ENCODE measurements at regions not wholly inside any gene's neighbourhood (a gene's known extent, or its start where the extent isn't known, plus 50 kb on each side); places are given as distances from the start of the nearest gene placed in this dataset.

GRCh38 chr4:34200535-34200934 lies 2043.8 kb downstream of the ARAP2 start:
- Histone ChIP-seq H3K9me3 (ENCODE audit: control insufficient read depth in 1 of 2, insufficient read depth in 1 of 2, low read depth in 1 of 2, low read length in 2 of 2) (no peaks in the 10 kb centered on the region), H3K27ac (ENCODE audit: low read depth, low read length) (no peak overlapping the region), H3K4me3 (replicated peaks in 1 of 2; ENCODE audit: low read depth in 1 of 2, low read length in 2 of 2) (no peak overlapping the region), H3K79me2 (ENCODE audit: insufficient read depth, low read length) (no peaks in the 10 kb centered on the region), H3K9ac (ENCODE audit: low read length) (no peak overlapping the region), H4K20me1 (ENCODE audit: insufficient read depth) (no peaks in the 10 kb centered on the region), H3K36me3 (ENCODE audit: control insufficient read depth in 1 of 2, insufficient read depth in 2 of 2, low read length in 2 of 2) (no peaks in the 10 kb centered on the region), H3K9me2 (ENCODE audit: insufficient read depth) (no peaks in the 10 kb centered on the region), H3K27me3 (ENCODE audit: insufficient read depth, low read length) (no peaks in the 10 kb centered on the region), H2AFZ (ENCODE audit: low read depth, low read length, poor library complexity, severe bottlenecking) (no peak overlapping the region), H3K4me1 (ENCODE audit: control insufficient read depth in 1 of 2, insufficient read depth in 2 of 2, low read length in 2 of 2) (peaks cover 0 to 8% of the 10 kb centered on the region in 2 experiments; a peak in 1 of 4 replicates), H3K4me2 (ENCODE audit: low read length) (no peak overlapping the region)
- intact Hi-C loops (cut with micrococcal nuclease), result no loop called here
- POLR2A ChIA-PET, result no interaction called here
- RAD21 ChIA-PET (ENCODE audit: low non-redundant PET in 1 of 2, low total read pairs in 2 of 2, uncharacterized antibody in 2 of 2, unreplicated experiment in 2 of 2), result no interaction called here
- CTCF ChIA-PET, result no interaction called here
- DNase-seq (ENCODE audit: low read depth, low spot score), result no peak
- ATAC-seq, result no peak
- TF ChIP-seq CBX3 (IDR thresholded peaks at IDR 0.05; ENCODE audit: low read depth), result no peak
- no peak for TF ChIP-seq REST (IDR thresholded peaks at IDR 0.05; ENCODE audit: low read depth)
- no peak for TF ChIP-seq POLR2AphosphoS5 (IDR thresholded peaks at IDR 0.05; ENCODE audit: low read depth, low read length)
- TF ChIP-seq ZFX (IDR thresholded peaks at IDR 0.05), result no peak
- TF ChIP-seq SP1 (IDR thresholded peaks at IDR 0.05; ENCODE audit: low read depth), result no peak
- no peak for TF ChIP-seq EGR1 (IDR thresholded peaks at IDR 0.05; ENCODE audit: low read depth)
- BruUV-seq (replicated peaks), result no TSS peak

GRCh38 chr4:34202154-34202553 lies 2042.2 kb downstream of the ARAP2 start:
- DNase-seq (ENCODE audit: low read depth, low spot score) (no peak), ATAC-seq (peak; percentile 70; the same call in 1 of the 2 replicates)
- ChIA-PET CTCF (no interaction called here), RAD21 (ENCODE audit: low non-redundant PET in 1 of 2, low total read pairs in 2 of 2, uncharacterized antibody in 2 of 2, unreplicated experiment in 2 of 2) (no interaction called here), POLR2A (interaction anchor here (1.5 kb wide), 1 partner anchor 18 kb away, joined by 3 read pairs; no protein-coding TSS in a partner anchor)
- H3K79me2 ChIP-seq (ENCODE audit: insufficient read depth, low read length), result no peaks in the 10 kb centered on the region
- H3K9me3 ChIP-seq (ENCODE audit: control insufficient read depth in 1 of 2, insufficient read depth in 1 of 2, low read depth in 1 of 2, low read length in 2 of 2), result peaks cover 0 to 5% of the 10 kb centered on the region in 2 experiments; a peak in 1 of 4 replicates
- TF ChIP-seq FOSL1 (IDR thresholded peaks at IDR 0.05; ENCODE audit: low read depth) (0 out of 2 replicates have a peak, but pooled peaks have one; percentile 28), ZNF274 (IDR thresholded peaks at IDR 0.05; ENCODE audit: low read depth, low read length) (no peak)
- H2AFZ ChIP-seq (ENCODE audit: low read depth, low read length, poor library complexity, severe bottlenecking), result no peak overlapping the region
- no peaks in the 10 kb centered on the region for H3K36me3 ChIP-seq (ENCODE audit: control insufficient read depth in 1 of 2, insufficient read depth in 2 of 2, low read length in 2 of 2)
- 0 out of 2 replicates have a peak overlapping the region, but pooled peaks have one; percentile 0 for H3K4me2 ChIP-seq (ENCODE audit: low read length)
- no peaks in the 10 kb centered on the region for H3K27me3 ChIP-seq (ENCODE audit: insufficient read depth, low read length)
- peaks cover 0 to 8% of the 10 kb centered on the region in 2 experiments; a peak in 1 of 4 replicates for H3K4me1 ChIP-seq (ENCODE audit: control insufficient read depth in 1 of 2, insufficient read depth in 2 of 2, low read length in 2 of 2)
- H3K27ac ChIP-seq (ENCODE audit: low read depth, low read length), result no peak overlapping the region
- H3K9me2 ChIP-seq (ENCODE audit: insufficient read depth), result no peaks in the 10 kb centered on the region
- BruUV-seq (replicated peaks), result no TSS peak
- H4K20me1 ChIP-seq (ENCODE audit: insufficient read depth), result no peaks in the 10 kb centered on the region
- no peak overlapping the region for H3K9ac ChIP-seq (ENCODE audit: low read length)
- intact Hi-C loops (cut with micrococcal nuclease), result no loop called here
- H3K4me3 ChIP-seq (replicated peaks in 1 of 2; ENCODE audit: low read depth in 1 of 2, low read length in 2 of 2), result no peak overlapping the region

Data from HCT116 (cell line).